HG02610 (cell line): ENCODE measurements at regions not wholly inside any gene's neighbourhood (a gene's known extent, or its start where the extent isn't known, plus 50 kb on each side); places are given as distances from the start of the nearest gene placed in this dataset.
"Not testable (repeated sequence)": the region's sequence is repeated elsewhere in the genome, so short reads cannot be mapped to it uniquely, and the experiment has no call there.

Experiments used
- ATAC-seq: cut with Tn5 transposase; IDR thresholded peaks from one replicate; pipeline ENCODE4 v1.9.1; 2021; ENCODE audit warnings: mild to moderate bottlenecking, moderate library complexity; ENCODE audit not compliant: unreplicated experiment

- ATAC-seq: no peak
These were observed 99.5 kb upstream of the LYPLAL1 start for GRCh38 chr1:219074084-219074728.

GRCh38 chr1:219075121-219075879 lies 98.4 kb upstream of the LYPLAL1 start:
- no peak for ATAC-seq

- ATAC-seq: no peak
These were observed 97.2 kb upstream of the LYPLAL1 start for GRCh38 chr1:219076326-219076937.

GRCh38 chr1:219077767-219078166 lies 95.9 kb upstream of the LYPLAL1 start:
- ATAC-seq: not testable (repeated sequence)

- ATAC-seq: peak; percentile 74
These were observed 91.4 kb upstream of the LYPLAL1 start for GRCh38 chr1:219081943-219082925.

DNA sequence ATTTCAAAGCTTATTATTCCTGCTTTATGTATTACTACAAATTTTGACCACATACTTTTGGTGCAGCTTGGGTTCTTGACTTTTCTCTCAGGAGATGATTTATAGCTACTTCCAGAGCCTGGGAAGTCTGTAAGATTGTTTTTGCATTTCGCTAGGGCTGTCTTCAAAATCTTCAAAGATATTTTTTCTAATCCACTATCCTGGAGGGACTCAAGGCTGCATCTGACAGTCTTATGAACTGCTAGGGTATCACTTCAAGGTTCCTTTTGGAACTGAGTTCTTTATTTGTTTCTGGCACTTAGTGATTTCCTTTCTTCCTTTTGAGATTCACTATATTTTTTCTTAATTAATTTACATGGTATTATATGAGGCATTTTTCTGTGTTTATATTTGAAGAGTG lies 90.0 kb upstream of the LYPLAL1 start:
- no peak for ATAC-seq

GRCh38 chr1:219085082-219085481 lies 88.6 kb upstream of the LYPLAL1 start:
- ATAC-seq: no peak

GRCh38 chr1:219085988-219086387 lies 87.7 kb upstream of the LYPLAL1 start:
- ATAC-seq: no peak

- ATAC-seq: no peak
These were observed 86.7 kb upstream of the LYPLAL1 start for GRCh38 chr1:219086956-219087469.

DNA sequence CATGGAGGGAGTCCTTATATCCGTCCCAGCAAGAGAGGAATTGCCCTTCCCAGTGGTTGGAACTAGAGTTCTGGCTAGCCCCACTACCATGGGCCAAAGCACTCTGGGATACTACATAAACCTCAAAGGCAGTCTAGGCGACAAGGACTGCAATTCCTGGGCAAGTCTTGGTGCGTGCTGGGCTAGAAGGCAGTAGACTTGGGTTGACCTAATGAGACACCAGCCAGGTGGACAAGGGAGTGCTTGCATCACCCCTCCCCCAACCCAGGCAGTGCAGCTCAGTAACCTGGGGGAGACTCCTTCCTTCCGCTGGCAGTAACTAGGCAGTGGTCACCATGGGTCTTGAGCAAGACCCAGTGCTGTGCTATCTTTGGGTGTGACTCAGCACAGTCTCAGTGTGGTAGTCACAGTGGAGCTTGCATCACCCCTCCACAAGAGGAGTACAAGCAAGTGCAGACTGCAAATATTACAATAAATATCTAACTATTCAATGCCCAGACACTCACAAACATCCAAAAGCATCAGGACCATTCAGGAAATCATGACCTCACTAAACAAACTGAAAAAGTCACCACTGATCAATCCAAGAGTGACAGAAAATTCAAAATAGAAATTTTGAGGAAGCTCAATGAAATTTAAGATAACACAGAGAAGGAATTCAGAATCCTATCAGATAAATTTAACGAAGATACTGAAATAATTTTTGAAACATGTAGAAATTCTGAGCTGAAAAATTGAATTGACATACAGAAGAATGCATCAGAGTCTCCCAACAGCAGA lies 84.7 kb upstream of the LYPLAL1 start:
- ATAC-seq: peak; percentile 91

GRCh38 chr1:219090607-219091006 lies 83.1 kb upstream of the LYPLAL1 start:
- ATAC-seq: peak; percentile 71

GRCh38 chr1:219092206-219092605 lies 81.5 kb upstream of the LYPLAL1 start:
- ATAC-seq: no peak

DNA sequence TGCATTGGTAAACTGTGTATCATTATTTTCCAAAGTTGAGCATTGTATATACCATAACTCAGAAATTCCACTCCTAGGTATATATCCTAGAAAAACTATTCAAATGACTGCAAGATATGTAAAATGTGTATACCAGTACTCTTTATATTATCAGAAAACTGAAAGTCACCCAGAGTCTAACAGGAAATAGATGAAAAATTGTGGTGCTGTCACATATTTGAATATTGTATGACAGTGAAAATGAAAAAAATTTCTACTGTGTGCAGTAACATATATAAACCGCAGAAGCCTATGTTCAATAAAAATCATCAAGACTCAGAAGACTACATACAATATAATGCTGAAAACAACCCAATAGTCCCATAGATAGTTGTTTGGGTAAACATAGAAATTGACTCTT lies 74.4 kb upstream of the LYPLAL1 start:
- ATAC-seq: no peak

- ATAC-seq: no peak
These were observed 73.6 kb upstream of the LYPLAL1 start for GRCh38 chr1:219100059-219100458.

- not testable (repeated sequence) for ATAC-seq
These were observed 71.2 kb upstream of the LYPLAL1 start for GRCh38 chr1:219102466-219102865.

DNA sequence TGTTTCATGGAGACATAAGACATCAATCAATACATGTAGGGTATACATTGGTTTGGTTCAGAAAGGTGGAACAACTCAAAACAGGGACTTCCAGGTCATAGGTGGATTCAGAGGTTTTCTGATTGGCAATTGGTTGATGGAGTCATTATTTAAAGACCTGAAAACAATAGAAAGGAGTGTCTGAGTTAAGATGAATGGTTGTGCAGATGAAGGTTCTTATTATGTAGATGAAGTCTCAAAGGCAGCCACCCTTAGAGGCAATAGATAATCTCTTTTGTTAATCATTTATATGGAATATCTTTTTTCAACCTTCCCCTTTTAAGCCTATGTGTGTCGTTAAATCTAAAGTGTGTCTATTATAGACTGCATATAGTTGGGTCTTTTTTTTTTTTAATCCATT lies 67.8 kb upstream of the LYPLAL1 start:
- no peak for ATAC-seq

DNA sequence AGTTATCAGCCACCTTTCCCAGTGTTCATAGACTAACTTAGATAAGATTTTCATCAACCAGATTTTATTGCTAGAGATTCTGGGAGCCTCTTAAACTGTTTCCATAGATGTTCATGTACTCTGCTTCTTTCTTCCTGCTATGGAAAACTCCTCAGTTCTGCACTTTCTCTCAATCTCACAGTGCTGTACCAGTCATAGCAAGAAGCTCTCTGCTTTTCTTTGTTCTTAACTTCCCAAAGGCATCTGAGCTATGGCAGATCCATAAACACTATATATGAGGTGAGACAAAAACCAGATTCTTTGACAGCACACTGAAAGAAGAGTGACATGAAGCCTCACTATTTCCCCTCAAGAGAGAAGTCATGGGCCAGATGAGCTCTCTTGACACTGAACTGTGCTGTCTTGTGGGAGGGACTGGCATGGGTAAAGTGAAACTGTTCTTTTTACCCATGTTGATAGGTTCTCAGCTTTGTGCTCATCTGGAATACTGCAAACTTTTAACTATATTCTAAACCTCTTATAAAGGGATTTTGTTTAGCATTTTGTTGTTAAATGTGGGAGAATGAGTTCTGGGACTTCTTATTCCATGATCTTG lies 64.2 kb upstream of the LYPLAL1 start:
- no peak for ATAC-seq

GRCh38 chr1:219113261-219113660 lies 60.4 kb upstream of the LYPLAL1 start:
- ATAC-seq: no peak

GRCh38 chr1:219114014-219114413 lies 59.7 kb upstream of the LYPLAL1 start:
- ATAC-seq: no peak

- ATAC-seq: no peak
These were observed 53.8 kb upstream of the LYPLAL1 start for GRCh38 chr1:219119839-219120238.
